T-cell (primary cell): ENCODE measurements at regions not wholly inside any gene's neighbourhood (a gene's known extent, or its start where the extent isn't known, plus 50 kb on each side); places are given as distances from the start of the nearest gene placed in this dataset.
"Not testable (repeated sequence)": the region's sequence is repeated elsewhere in the genome, so short reads cannot be mapped to it uniquely, and the experiment has no call there.

Experiments used
- ATAC-seq, 4 experiments: fragments of 200-7000 bp in 3 of 4; fragments of 150-1000 bp in 1 of 4; cut with Tn5 transposase; replicated peaks in 1 of 4; 1 replicate in 3 of 4; 2 replicates in 1 of 4; pipeline ENCODE4 v1.10.0; 2021; ENCODE audit warnings: moderate library complexity in 3 of 4, mild to moderate bottlenecking in 2 of 4, moderate number of reproducible peaks in 1 of 4
- CTCF ChIA-PET, 2 donors: fragments of 300-600 bp; sonication (Branson Sonifier 250); formaldehyde crosslinking; loops; one replicate each; lab custom pipeline; 2022; ENCODE audit warnings: antibody characterized with exemption in 2 of 2; lab: Charles Lee
- POLR2A ChIA-PET, 2 donors: fragments of 300-600 bp; sonication (Branson Sonifier 250); formaldehyde crosslinking; loops; one replicate each; lab custom pipeline; 2022; ENCODE audit warnings: antibody characterized with exemption in 2 of 2; lab: Charles Lee
- DNase-seq, 35 experiments: peaks; one replicate each; pipeline versions ENCODE4 v3.0.0 to v3.0.0-alpha.2; 2013 to 2023
- H3K27ac ChIP-seq: one replicate; pipeline ENCODE4 v1.5.1; 2013; ENCODE audit warnings: low read length
- H3K27me3 ChIP-seq, 2 experiments: replicated peaks in 1 of 2; 1 replicate in 1 of 2; 2 replicates in 1 of 2; pipeline versions ENCODE4 v1.6.1 to v1.7.0; 2013; ENCODE audit warnings: low read length in 1 of 2, mixed read lengths in 1 of 2; ENCODE audit not compliant: control insufficient read depth in 2 of 2, insufficient read depth in 2 of 2; ENCODE audit errors: extremely low read depth in 1 of 2
- H3K36me3 ChIP-seq, 2 donors: 1 replicate in 1 of 2; 2 replicates in 1 of 2; pipeline versions ENCODE4 v1.6.1 to v1.7.0; 2013; ENCODE audit warnings: low read length in 1 of 2; ENCODE audit not compliant: control insufficient read depth in 2 of 2, insufficient read depth in 1 of 2; ENCODE audit errors: extremely low read depth in 1 of 2
- H3K4me1 ChIP-seq, 2 experiments: 1 replicate in 1 of 2; 2 replicates in 1 of 2; pipeline versions ENCODE4 v1.6.1 to v1.7.0; 2013; ENCODE audit warnings: low read length in 2 of 2, mixed read lengths in 1 of 2; ENCODE audit not compliant: insufficient read depth in 2 of 2, control insufficient read depth in 1 of 2; ENCODE audit errors: extremely low read depth in 1 of 2
- H3K4me3 ChIP-seq, 2 donors: 1 replicate in 1 of 2; 2 replicates in 1 of 2; pipeline versions ENCODE4 v1.5.1 to v1.7.0; 2013; ENCODE audit warnings: mild to moderate bottlenecking in 2 of 2, low read length in 1 of 2, moderate library complexity in 1 of 2; ENCODE audit not compliant: control insufficient read depth in 1 of 2; ENCODE audit errors: extremely low read depth in 1 of 2
- H3K9me3 ChIP-seq: 2 replicates; pipeline ENCODE4 v1.7.0; 2013
- H3K27ac Mint-ChIP-seq, 2 donors: one replicate each; pipeline ENCODE4 v1.8.0; 2020 to 2021; ENCODE audit warnings: mild to moderate bottlenecking in 2 of 2, mixed read lengths in 2 of 2
- H3K27me3 Mint-ChIP-seq, 2 donors: one replicate each; pipeline ENCODE4 v1.8.0; 2021 to 2022; ENCODE audit warnings: mixed read lengths in 2 of 2
- H3K36me3 Mint-ChIP-seq: one replicate; pipeline ENCODE4 v1.8.0; 2021; ENCODE audit warnings: mixed read lengths
- H3K4me1 Mint-ChIP-seq, 3 donors: one replicate each; pipeline ENCODE4 v1.8.0; 2020 to 2022; ENCODE audit warnings: mixed read lengths in 3 of 3, mild to moderate bottlenecking in 1 of 3
- H3K4me3 Mint-ChIP-seq, 3 donors: one replicate each; pipeline ENCODE4 v1.8.0; 2020 to 2022; ENCODE audit warnings: mild to moderate bottlenecking in 3 of 3, mixed read lengths in 3 of 3, moderate library complexity in 3 of 3
- H3K9me3 Mint-ChIP-seq, 3 donors: one replicate each; pipeline ENCODE4 v1.8.0; 2020 to 2022; ENCODE audit warnings: mixed read lengths in 3 of 3
- WGBS: methylation state at CpG from one replicate; pipeline ENCODE4 v1.1.5; 2013; ENCODE audit warnings: missing lambda C conversion rate; ENCODE audit not compliant: insufficient coverage; 5-methylcytosine and 5-hydroxymethylcytosine counted together

DNA sequence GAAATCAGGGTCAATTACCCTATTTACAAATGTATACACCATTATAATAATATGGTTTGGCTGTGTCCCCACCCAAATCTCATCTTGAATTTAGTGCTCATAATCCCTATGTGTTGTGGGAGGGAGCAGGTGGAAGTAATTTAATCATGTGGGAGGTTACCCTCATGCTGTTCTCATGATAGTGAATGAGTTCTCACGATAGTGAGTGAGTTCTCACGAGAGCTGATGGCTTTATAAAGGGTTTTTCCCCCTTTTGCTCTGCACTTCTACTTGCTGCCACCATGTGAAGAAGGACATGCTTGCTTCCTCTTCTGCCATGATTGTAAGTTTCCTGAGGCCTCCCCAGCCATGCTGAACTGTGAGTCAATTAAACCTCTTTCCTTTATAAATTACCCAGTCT is 426.2 kb downstream of the AGTPBP1 start:
- CTCF ChIA-PET, H3K4me1 Mint-ChIP-seq, H3K27ac ChIP-seq, H3K36me3 ChIP-seq, H3K27me3 ChIP-seq, H3K36me3 Mint-ChIP-seq, H3K27ac Mint-ChIP-seq, H3K4me3 Mint-ChIP-seq, ATAC-seq, H3K9me3 ChIP-seq, DNase-seq, H3K27me3 Mint-ChIP-seq, H3K4me1 ChIP-seq, H3K4me3 ChIP-seq, POLR2A ChIA-PET: not testable (repeated sequence)
- WGBS, result no CpG with 5 or more reads among the region's 2 CpGs
- H3K9me3 Mint-ChIP-seq, result peaks cover 4 to 14% (median 5%) of the 10 kb centered on the region in 3 donors

DNA sequence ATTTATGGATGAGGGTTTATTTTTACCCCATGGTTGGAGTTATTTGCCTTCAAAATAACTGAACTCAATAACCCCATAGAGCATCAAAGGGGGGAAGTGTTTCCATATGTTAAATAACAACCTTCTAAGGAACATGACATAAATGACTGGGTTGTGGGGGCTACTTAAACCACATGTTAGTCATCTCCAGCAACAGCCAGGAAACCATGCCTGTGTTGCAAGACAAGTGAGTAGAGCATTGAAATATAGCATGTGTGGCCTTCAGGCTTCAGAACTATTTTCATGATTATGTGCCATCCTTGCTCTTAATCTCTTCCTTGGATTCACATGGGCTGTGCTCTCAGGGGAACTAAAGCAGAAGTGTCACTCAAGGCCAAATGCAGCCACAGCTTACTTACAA is 431.2 kb downstream of the AGTPBP1 start:
- Mint-ChIP-seq H3K9me3 (peaks cover 4 to 14% (median 5%) of the 10 kb centered on the region in 3 donors), H3K27ac (no peak overlapping the region), H3K4me3 (no peak overlapping the region), H3K36me3 (no peaks in the 10 kb centered on the region), H3K27me3 (peaks cover 1 to 12% of the 10 kb centered on the region in 2 donors), H3K4me1 (no peaks in the 10 kb centered on the region)
- no peak overlapping the region for H3K4me3 ChIP-seq
- DNase-seq, result no peak
- H3K9me3 ChIP-seq, result no peaks in the 10 kb centered on the region
- H3K36me3 ChIP-seq, result no peaks in the 10 kb centered on the region
- ChIA-PET POLR2A (no interaction called here), CTCF (no interaction called here)
- H3K27me3 ChIP-seq, result no peaks in the 10 kb centered on the region
- ATAC-seq, result no peak
- H3K4me1 ChIP-seq, result no peaks in the 10 kb centered on the region
- H3K27ac ChIP-seq, result no peak overlapping the region

DNA sequence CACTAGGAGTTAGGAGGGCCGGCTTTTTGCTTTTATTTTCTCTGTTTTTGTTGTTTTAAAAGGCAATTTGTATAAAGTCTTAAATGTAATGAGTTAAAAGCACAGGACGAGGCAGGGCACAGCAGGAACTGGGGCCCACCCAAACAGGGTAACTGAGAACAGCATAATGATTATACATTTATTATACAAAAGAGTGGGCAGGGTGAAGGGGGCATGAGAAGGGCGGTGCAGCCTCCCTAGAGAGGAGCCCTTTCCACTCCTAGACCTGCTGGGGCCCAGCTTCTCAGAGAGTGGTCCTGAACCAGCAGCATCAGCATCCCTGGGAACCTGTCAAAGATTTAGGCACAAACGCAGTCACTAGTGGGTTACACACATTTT is 438.0 kb downstream of the AGTPBP1 start:
- Mint-ChIP-seq H3K4me1 (no peaks in the 10 kb centered on the region), H3K27me3 (peaks cover 6 to 13% of the 10 kb centered on the region in 2 donors), H3K27ac (no peak overlapping the region), H3K4me3 (no peak overlapping the region), H3K9me3 (no peaks in the 10 kb centered on the region), H3K36me3 (no peaks in the 10 kb centered on the region)
- WGBS, result no CpG with 5 or more reads among the region's 4 CpGs
- Histone ChIP-seq H3K4me3 (no peak overlapping the region), H3K27me3 (no peaks in the 10 kb centered on the region), H3K9me3 (no peaks in the 10 kb centered on the region), H3K4me1 (no peaks in the 10 kb centered on the region), H3K36me3 (no peaks in the 10 kb centered on the region), H3K27ac (no peak overlapping the region)
- no peak for ATAC-seq
- ChIA-PET CTCF (no interaction called here), POLR2A (no interaction called here)
- no peak for DNase-seq

DNA sequence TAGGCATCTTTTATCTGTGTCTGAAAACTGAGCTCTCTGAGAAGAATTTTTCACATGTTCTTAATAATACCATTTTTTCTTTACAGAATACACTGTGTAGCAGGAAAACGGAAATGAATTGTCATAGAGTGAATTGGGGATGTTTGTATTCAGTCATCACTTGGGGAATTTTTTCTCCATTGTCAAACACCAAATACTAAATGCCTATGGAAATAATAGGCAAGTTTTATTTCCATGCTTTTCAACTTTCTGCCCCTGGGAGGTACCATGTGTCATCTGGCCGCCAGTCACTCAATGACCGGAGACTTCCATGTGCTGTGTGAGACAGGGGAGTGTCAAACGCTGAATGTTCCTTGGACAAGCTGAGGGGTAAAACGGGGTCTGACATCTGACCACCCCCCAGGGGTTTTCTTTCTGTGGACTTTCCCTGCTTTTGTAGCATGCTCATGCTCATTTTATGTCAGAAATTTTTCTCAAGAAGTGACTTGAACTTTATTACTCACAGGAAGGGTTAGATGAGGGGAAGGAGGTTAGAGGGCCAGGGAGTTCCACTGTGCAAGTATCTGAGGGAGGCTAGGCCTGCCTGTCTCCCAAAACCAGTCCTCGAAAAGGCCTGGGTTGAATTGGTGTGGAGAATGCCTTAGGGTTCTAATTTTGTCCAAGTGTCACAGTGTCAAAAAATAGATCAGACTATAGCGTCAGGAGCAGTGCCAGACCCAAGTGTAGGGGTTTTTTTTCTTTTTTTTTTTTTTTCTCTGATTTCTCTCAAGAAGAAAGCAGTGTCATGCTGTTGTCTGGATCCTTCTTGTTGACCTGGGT is 438.6 kb downstream of the AGTPBP1 start:
- Histone ChIP-seq H3K4me3 (no peak overlapping the region), H3K36me3 (no peaks in the 10 kb centered on the region), H3K9me3 (no peaks in the 10 kb centered on the region), H3K27me3 (peaks cover 0 to 4% of the 10 kb centered on the region in 2 experiments), H3K4me1 (no peaks in the 10 kb centered on the region), H3K27ac (no peak overlapping the region)
- DNase-seq, result no peak
- H3K9me3 Mint-ChIP-seq, result no peaks in the 10 kb centered on the region
- no peaks in the 10 kb centered on the region for H3K4me1 Mint-ChIP-seq
- ATAC-seq, result no peak
- ChIA-PET CTCF (no interaction called here), POLR2A (no interaction called here)
- H3K36me3 Mint-ChIP-seq, result no peaks in the 10 kb centered on the region
- H3K27me3 Mint-ChIP-seq, result peaks cover 9 to 16% of the 10 kb centered on the region in 2 donors
- H3K27ac Mint-ChIP-seq, result no peak overlapping the region
- 87% methylated on average over 3 of the region's 7 CpGs for WGBS
- no peak overlapping the region for H3K4me3 Mint-ChIP-seq

DNA sequence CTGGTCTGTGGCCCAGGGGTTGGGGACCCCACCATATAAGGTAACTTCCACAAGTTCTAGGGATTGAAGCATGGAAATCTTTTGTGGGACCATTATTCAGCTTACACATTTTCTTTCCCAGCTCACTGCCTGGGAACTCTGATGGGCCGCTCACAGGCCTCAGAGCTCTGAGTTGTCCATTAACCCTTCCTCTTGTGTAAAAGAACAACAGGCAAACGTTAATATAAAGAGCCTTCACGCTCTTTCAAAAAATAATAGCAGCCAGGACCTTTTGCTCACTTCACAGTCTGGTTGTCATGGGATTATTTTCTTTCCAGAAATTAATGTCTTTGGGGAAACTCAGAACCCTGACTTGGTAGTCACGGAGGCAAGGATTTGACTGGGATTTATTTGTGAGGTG is 443.3 kb downstream of the AGTPBP1 start:
- no peak overlapping the region for H3K4me3 Mint-ChIP-seq
- H3K27me3 ChIP-seq, result peaks cover 0 to 4% of the 10 kb centered on the region in 2 experiments
- H3K9me3 ChIP-seq, result no peaks in the 10 kb centered on the region
- no peaks in the 10 kb centered on the region for H3K36me3 Mint-ChIP-seq
- no peaks in the 10 kb centered on the region for H3K4me1 Mint-ChIP-seq
- no peak overlapping the region for H3K27ac ChIP-seq
- POLR2A ChIA-PET, result no interaction called here
- peaks cover 0 to 4% (median 0%) of the 10 kb centered on the region in 3 donors for H3K9me3 Mint-ChIP-seq
- WGBS, result 91% methylated on average over 2 of the region's 4 CpGs
- H3K36me3 ChIP-seq, result no peaks in the 10 kb centered on the region
- CTCF ChIA-PET, result interaction anchor here in 1 of 2 donors (0.6 kb wide), 1 partner anchor 615 kb away, joined by 6 read pairs; no protein-coding TSS in a partner anchor
- no peak overlapping the region for H3K27ac Mint-ChIP-seq
- ATAC-seq (no peak), DNase-seq (no peak)
- peaks cover 18 to 20% of the 10 kb centered on the region in 2 donors for H3K27me3 Mint-ChIP-seq
- no peaks in the 10 kb centered on the region for H3K4me1 ChIP-seq
- no peak overlapping the region for H3K4me3 ChIP-seq

DNA sequence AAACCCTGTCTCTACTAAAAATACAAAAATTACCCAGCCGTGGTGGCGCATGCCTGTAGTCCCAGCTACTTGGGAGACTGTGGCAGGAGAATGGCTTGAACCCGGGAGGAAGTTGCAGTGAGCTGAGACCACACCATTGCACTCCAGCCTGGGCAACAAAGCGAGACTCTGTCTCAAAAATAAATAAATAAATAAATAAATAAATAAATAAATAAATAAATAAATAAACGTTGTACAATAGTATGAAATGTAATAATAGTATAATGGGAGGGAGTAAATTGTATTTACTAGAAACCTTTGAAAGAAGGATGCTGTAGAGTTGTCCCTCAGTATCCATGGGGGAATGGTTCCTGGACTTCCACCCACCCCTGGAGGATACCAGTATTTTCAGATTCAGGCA is 446.5 kb downstream of the AGTPBP1 start:
- H3K36me3 ChIP-seq, H3K9me3 Mint-ChIP-seq, H3K27ac ChIP-seq, H3K4me3 ChIP-seq, H3K4me3 Mint-ChIP-seq, CTCF ChIA-PET, ATAC-seq, H3K9me3 ChIP-seq, H3K36me3 Mint-ChIP-seq, H3K27me3 ChIP-seq, POLR2A ChIA-PET, H3K27ac Mint-ChIP-seq, DNase-seq: not testable (repeated sequence)
- no CpG with 5 or more reads among the region's 5 CpGs for WGBS
- H3K4me1 Mint-ChIP-seq, result peaks cover 5 to 19% (median 14%) of the 10 kb centered on the region in 3 donors
- H3K4me1 ChIP-seq, result peaks cover 0 to 16% of the 10 kb centered on the region in 2 experiments
- H3K27me3 Mint-ChIP-seq, result peaks cover 18 to 23% of the 10 kb centered on the region in 2 donors
